DND-41 (cell line): ENCODE measurements at regions not wholly inside any gene's neighbourhood (a gene's known extent, or its start where the extent isn't known, plus 50 kb on each side); places are given as distances from the start of the nearest gene placed in this dataset.

ENCODE experiments used
- EZH2 ChIP-seq: IDR thresholded peaks from 3 replicates; pipeline ENCODE4 v1.6.1; 2012; ENCODE audit warnings: borderline replicate concordance, low read depth, mild to moderate bottlenecking, moderate library complexity, low read length, inconsistent platforms; ENCODE audit not compliant: severe bottlenecking
- TF ChIP-seq, protein P1 (sequence below): IDR thresholded peaks from 2 replicates; pipeline ENCODE4 v1.5.1; 2012; ENCODE audit warnings: borderline replicate concordance, low read length, moderate library complexity, mild to moderate bottlenecking; ENCODE audit not compliant: poor library complexity, severe bottlenecking; ENCODE audit errors: extremely low read depth

DNA sequence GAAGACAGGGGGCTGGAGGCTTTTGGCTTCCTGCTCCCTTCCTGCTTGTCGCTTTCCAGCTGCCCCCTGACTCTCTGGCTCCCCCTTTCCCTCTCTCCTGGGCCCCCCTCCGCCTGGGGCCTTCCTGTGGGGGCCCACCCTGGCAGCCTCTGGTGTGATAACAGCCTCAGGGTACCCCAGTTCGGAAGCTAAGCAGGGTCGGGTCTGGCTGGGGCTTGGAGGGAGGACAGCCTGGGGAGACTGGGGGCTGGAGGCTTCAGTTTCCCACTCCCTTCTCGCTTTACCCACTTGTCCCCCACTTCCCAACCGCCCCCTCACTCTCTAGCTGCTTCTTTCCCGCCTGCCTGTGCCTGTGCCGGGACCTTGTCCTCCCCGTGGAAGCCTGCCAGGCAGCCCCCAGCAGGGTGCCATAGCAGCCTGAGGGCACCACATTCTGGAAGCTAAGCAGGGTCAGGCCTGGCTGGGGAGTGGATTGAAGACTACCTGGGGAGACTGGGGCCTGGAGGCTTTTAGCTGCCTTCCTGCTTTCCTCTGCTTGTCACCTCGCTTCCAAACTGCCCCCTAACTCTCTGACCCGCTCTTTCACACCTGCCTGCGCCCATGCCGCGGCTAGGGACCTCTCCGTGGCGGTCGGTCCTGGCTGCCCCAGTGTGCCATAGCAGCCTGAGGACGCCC, 2275.5 kb downstream of the TP53TG3F start:
- TF ChIP-seq, protein P1, sequence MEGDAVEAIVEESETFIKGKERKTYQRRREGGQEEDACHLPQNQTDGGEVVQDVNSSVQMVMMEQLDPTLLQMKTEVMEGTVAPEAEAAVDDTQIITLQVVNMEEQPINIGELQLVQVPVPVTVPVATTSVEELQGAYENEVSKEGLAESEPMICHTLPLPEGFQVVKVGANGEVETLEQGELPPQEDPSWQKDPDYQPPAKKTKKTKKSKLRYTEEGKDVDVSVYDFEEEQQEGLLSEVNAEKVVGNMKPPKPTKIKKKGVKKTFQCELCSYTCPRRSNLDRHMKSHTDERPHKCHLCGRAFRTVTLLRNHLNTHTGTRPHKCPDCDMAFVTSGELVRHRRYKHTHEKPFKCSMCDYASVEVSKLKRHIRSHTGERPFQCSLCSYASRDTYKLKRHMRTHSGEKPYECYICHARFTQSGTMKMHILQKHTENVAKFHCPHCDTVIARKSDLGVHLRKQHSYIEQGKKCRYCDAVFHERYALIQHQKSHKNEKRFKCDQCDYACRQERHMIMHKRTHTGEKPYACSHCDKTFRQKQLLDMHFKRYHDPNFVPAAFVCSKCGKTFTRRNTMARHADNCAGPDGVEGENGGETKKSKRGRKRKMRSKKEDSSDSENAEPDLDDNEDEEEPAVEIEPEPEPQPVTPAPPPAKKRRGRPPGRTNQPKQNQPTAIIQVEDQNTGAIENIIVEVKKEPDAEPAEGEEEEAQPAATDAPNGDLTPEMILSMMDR, result no peak
- no peak for TF ChIP-seq EZH2
